ENCODE measurements at regions not wholly inside any gene's neighbourhood (a gene's known extent, or its start where the extent isn't known, plus 50 kb on each side); places are given as distances from the start of the nearest gene placed in this dataset.

DNA sequence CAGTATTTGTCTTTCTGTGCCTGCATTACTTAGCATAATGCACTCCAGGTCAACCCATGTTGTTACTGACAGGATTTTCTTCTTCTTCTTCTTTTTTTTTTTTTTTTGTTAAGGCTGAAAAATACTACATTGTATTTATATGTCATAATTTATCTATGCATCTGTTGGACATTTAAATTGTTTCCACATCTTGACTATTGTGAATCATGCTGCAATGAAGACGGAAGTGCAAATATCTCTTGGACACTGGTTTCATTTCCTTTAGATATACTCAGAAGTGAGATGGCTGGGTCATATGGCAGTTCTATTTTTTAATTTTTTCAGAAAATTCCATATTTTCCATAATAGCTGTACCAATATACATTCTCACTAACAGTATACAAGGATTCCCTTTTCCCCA is 272.7 kb upstream of the PMFBP1 start:
- DNase-seq = no peak

DNA sequence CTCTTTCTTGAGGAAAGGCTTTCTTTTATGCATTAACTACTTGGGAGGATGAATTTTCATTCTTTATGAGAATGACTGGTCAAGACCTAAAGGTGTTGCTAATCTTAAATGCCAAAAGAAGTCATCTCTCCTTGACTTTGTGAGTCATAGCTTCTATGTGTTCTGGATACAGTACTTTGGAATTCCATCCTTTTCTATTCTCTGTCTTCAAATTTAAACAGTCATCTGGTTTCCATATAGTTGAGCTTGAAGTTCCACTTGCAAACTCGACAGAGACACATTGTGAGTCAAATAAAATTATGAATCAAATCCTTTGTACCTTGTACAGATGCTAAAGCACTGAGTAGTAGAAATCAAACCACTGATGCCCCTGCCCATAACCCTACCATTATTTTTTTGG is 271.9 kb upstream of the PMFBP1 start:
- DNase-seq = no peak

DNA sequence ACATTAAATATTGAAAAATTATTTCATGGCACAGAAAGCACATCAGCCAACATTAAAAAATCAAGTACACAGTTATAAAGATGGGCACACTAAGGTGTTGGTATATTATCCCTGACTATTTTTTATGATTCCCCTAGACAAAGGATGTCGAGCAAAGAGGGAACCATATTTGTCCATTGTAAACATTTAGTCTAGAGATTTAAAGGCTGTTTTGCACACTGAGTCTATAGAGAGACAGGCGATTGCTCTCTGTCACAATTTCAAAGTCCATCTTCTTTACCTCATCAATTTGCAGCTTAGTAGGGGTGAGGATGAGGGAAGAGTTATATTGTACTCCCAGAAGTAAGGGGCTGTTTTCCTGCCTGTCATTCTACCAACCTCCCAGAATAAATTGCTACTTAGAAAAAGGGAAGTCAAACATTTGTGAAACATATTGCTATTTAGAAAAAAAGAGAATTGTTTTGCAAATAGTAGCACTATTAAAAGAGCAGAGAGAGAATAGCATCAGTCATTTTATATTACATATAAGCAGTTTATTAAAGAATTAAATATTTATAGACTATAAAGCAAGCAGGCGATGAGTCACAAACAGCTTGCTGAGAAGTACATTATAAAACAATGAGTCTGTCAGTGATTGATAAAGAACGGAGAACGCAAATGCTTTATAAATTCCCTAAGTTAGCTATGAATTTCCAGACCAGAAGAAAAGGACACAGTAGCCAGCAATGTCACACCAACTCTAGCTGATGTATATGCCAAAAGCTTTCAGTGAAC is 270.6 kb upstream of the PMFBP1 start:
- no peak for DNase-seq

DNA sequence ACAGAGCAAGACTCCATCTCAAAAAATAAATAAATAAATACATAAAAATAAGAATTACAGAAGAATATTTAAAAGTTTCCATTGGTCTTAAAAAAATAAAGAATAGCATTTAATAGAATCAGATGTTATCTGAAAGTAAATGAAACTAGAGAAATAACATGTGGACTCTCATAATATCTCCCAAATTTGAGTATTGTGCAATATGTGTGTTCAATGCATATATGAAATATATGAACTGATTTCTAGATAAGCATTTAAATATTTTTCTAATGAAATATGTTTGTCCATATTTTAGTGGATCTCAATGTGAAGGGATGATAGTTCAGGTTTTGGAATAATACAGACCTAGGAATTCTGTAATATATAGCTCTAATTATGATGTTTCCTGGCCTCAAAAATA is 265.9 kb upstream of the PMFBP1 start:
- DNase-seq = no peak

DNA sequence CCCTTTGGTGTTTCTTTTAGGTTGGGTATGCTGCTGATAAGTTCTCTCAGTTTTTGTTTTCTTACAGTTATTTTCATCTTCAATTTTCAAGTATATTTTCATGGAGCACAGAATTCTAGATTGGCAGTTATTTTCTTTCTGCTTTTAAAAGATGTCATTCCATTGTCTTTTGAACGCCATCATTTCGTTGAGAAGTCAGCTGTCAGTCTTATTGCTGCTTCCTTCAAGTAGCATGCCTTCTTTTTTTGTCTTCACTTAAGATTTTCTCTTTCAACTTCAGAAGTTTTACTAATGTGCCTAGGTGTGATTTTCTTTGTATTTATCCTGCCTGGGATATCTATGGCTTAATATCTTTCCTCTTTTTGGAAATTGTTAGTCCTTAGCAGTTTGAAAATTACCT is 262.2 kb upstream of the PMFBP1 start:
- no peak for DNase-seq

DNA sequence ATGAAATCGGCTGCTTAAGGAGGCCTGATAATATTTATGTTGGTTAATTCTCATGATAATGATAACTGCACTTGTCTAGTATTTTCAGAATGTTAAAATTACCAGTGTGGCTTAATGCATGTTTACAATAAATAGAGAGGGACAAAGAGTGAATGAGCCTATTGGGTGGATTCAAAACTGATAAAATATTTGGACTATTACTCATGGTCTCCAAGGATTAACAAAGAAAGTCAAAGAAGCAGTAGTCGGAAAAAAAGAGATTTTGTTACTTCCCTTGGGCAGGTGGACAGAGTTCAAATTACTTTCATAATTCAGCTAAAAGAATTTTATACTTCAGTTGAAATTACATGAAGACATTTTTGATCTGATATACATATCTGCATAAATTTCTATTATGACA is 258.2 kb upstream of the PMFBP1 start:
- DNase-seq = no peak

DNA sequence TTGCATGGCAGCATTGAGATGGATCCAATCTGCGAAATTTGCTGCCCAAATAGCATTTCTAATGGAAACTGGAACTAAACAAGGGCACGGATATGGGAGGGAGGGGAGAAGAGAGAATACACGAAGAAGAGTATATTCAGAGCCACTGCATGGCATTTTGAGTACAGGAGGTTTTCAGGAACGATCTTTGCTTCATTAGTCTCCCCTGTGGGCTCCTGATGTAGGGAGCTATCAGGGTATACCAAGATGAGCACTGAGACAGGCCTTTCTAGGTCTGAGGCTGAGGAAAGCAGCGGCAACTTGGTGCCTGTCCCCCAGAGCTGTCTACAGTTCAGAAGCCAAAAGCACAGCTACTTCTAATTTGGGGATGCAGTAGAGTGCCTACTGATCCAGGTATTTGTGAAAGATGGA is 257.7 kb upstream of the PMFBP1 start:
- no peak for DNase-seq

DNA sequence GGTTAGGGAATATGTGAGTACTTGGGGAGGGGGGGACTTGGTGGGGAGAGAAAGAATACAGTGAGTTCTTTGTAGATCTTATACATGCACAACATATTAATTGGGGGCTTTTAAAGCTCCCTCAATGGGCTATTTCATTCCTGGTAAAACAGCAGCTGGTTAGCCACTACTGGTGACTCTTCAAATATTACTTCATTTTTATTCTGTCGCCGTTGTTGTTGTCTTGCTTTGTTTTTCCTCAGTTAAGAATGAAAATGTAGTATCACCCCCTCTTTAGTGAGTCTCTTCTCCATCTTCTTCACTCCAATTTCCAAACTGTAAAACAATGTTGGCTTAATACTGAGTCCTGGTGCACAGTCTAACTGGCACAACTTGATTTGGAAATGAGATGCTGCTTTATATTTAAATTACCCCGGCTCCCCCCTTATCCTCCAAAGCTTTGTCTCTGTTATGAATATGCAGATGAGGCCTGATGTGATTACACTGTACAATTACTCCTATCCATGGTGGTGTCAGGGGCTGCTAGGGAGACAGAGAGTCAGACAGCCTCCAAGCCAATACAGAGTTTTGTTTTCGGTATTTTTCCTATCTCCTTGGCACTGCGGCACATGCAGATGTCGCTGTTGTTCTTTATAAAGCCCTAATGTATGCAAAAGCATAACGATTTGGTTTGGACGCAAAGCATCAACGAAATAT is 256.9 kb upstream of the PMFBP1 start:
- no peak for DNase-seq

DNA sequence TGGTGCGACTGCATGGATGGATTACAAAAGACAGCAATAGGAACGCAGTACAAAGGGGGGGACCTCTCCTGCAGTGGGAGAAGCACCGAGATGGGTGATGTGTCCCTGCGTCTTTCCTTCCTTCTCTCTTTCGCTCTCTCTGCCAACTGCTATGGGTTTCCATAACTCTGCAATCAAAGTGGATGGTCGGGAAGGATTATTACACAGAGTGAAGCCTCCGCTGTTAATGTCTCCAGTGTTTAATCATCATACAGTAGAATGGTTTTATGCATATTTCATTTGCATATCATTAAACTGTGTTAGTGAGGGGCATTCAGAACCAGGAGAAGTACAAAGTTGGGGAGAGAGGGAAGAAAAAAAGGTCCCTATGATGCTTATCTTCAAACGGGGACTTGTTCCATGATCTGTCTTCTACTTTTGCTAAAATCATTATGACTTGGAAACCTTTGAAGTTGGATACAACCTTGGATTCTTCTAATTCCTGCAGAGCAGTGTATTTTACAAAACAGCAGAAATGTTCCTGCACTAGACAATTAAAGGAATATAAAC is 255.9 kb upstream of the PMFBP1 start:
- DNase-seq = no peak

DNA sequence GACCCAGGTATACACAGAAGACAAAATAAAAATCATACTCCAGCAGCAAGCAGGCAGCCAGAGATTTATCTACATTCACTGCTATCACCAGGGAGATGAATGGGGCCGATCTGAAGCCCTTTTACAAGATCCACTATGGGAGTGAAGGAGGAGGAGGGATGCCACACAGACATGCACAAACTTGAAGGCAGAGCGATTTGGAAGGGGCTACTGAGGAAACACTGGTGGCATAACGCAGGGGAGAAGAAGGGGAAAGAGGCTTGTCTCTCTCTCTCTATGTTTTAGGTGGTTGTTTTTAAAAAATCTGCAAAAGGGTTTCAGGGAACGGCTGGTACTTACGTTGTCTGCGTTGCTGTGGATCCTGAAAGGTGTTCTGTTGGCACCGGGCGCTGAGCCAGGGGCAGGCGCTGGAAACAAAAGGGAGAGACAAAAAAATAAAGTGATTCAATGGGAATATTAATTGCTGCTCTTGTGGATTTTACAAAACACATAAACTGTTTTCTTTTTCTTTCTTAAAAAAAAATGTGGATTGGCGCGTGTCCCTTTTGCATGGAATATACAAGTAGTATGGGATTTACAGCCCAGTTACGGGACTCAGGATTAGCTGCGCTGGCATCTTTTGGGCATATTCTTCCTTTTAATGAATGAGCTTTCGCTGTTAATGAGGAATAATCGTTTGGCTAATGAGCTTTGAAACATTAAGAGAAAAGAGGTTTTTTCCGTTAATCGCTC is 255.3 kb upstream of the PMFBP1 start:
- DNase-seq = no peak

DNA sequence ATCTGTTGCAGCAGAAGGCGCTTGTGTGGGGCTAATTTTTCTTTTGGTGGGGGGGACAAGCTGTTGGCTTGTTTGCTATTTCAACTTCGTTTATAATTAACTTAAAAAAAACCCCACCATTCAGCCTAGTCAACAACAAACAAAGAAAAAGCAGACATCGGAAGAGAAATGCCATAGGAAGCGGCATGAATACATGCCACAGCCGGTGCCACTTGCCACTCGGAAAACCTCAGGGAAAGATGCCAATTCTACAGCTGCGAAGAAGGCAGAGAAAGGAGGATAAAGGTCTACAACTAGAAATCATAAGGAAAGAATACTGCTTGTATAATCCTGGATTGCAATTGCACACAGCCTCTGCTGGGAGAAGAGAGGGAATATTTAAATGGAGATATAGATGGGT is 254.4 kb upstream of the PMFBP1 start:
- no peak for DNase-seq

DNA sequence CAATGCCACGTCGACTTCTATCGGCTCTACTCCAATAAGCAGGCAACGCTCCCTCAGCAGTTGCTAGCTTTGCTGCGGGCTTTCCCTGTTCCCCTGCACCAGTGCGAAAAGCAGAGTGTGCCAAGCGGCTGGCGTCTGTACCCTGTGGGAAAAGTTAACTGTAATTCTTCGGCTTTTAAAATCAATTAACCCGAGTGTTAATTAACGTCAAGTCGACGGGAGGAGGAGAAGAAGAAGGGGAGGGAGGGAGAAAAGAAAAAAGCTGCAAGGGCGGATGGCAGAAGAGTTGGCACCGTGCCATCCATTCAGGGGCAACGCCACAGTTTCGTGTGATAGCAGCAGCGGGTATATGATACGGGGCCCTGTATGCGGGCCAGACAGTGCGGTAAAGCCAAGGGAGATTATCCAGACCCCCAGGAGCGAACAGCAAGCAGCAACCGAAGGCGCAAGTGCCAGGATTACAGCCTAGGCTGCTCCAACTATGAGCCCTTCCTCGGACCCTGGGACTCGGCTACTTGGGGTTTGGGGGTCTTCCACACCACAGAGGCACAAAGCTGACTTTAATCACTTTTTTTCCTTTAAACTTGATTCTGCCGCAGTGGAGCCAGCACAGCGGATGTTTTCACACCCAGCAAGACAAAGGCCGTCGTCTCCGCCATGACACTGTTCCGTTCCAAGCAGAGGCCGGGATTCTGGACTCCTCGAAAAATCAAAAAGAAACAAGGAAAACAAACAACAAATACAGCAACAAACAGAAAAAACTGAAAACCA is 253.8 kb upstream of the PMFBP1 start:
- no peak for DNase-seq

DNA sequence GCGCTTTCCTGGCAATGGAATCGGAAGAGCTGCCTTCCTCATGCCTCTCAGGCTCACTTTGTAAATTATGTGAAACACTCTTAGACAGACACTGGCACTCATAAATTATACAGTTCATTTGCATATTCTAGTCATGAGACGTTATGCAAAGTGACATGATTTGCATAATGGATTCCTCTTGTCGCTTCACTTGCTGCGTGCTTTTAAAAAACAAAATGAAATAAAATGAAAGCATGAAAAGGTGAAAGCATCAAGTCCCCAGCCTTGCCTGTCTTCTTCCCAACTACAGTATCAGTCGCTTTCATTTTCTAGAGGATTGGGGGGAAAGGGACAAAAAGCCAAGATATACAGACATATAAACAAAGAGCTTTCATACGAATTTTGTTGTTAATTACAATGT is 252.8 kb upstream of the PMFBP1 start:
- DNase-seq = no peak

DNA sequence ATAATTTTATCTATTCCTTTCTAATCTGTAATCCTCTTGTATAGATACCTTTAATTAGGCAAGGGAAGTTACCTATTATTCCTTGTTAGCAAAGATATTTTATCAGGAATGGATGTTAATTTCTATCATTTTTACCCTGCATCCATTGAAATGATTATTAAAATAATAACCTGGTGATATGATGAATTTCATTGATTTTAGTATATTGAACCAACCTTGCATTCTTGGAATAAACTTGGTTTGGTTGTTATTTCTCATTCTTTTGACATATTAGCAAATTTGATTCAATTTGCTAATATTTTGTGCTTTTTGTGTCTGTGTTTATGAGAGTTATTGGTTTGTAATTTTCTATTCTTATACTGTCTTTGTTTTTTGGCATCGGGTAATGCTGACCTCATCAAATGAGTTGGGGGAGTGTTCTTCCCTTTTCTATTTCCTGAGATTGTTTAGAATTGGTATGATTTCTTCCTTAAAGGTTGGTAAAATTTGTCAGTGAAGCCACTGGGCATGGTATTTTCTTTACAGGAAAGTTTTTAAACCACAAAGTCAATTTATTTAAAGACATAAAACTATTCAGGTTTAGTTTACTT is 250.4 kb upstream of the PMFBP1 start:
- no peak for DNase-seq

DNA sequence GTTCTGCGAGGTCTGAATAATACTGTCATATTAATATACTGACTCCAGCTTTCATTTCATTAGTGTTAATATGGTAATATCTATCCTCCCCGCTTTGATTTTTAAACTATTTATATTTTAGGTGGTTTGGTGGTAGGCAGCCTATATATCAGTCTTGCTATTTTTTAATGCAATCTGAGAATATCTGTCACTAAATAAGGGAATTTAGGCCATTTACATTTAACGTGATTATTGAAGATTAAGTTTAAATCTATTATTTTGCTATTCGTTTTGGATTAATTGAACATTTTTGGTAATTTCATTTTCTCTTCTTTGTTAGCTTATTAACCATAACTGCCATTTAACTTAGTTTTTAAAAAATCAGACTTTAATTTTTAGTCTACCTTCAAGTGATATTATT is 247.7 kb upstream of the PMFBP1 start:
- no peak for DNase-seq

DNA sequence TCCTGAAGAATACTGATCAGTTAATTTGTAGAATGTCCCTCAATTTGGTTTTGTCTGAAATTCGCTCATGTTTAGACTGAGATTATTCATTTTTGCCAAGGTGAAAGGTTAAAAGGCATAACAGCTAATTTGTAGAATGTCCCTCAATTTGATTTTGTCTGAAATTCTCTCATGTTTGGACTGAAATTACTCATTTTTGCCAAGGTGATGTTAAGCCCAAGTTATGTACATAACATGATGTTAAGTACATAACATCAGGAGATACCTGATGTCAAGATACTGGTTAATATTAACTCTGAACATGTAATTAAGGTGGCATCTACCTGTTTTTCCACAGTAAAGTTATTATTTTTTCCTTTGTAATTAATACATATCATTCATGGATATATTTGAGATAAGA is 243.4 kb upstream of the PMFBP1 start:
- no peak for DNase-seq

DNA sequence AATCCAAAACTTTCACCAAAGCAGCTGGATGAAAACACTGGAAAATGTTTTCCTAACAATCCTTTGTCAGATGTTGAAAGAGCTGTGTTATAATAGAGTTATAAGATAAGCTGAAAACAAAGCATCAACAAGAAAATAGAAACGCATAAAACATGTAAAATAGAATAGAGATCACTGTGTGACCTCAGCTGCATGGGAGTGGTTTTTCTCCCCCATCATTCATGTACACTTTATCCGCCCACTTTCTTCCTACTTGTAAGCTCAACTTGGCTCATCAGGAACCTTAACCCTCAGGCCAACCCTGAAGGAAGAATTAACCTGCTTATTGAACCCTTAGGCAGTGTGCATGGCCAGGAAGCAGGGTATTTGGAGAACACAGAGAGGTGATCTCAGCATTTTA is 238.5 kb upstream of the PMFBP1 start:
- no peak for DNase-seq

DNA sequence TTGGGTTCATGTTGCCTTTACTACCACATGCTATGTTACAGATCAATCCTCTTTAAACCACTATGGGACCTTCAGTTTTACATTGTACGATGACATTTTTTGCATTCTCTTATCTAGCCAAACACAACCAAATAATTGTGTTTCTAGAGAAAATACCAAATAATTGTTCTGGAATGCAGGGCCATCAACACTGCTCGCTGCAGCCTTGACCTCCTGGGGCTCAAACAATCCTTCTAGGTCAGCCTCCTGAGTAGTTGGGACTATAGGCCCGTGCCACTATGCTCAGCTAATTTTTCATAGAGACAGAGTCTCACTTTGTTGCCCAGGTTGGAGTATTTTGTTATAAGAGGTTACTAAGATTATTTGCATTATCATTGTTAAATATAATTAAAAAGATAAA is 237.5 kb upstream of the PMFBP1 start:
- no peak for DNase-seq

DNA sequence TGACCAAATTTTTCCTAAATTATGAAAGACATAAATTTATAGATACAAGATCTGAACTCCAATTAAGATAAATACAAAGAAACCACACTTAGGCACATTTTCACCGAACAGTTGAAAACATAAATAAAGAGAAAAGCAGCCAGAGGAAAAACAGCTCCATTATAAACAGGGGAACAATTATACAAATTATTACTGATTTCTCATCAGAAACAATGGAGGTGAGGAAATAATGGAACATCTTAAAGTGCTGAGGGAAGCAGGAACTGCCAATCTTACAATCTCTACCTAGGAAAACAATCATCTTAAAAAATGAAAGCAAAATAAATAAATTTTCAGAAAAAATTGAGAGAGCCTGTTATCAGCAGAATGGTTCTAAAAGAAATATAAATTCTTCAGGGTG is 234.4 kb upstream of the PMFBP1 start:
- no peak for DNase-seq

DNA sequence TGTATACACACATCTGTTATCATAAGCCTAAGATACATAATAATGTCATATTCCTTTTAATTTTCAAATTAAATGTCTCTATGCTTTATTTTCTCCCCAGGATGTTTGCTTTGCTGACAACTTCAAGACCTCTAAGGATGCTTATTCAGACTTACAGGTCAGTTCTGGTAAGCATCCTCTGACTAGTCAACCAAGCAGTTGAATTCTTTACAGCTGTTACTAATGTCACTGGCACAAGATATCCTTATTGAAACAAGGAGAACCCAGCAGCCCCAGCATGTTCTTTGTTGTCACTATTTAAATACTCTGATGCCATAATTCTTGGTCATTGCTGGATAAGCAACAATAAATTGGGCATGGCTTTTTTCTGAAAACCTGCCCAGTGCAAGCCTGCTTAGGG is 232.3 kb upstream of the PMFBP1 start:
- no peak for DNase-seq

DNA sequence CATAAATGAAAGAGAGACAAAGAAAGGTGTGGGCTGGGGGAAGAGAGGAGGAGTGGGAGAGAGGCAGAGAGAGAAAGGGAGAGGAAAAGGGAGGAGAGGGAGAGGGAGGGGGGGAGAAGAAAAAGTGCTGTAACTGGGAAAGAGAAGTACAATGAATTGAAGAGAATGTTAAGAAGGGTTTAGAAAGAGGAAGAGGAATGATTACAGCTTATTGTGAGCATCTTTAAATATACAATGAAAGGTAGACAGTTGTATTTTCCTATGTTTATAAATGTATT is 229.1 kb upstream of the PMFBP1 start:
- no peak for DNase-seq

DNA sequence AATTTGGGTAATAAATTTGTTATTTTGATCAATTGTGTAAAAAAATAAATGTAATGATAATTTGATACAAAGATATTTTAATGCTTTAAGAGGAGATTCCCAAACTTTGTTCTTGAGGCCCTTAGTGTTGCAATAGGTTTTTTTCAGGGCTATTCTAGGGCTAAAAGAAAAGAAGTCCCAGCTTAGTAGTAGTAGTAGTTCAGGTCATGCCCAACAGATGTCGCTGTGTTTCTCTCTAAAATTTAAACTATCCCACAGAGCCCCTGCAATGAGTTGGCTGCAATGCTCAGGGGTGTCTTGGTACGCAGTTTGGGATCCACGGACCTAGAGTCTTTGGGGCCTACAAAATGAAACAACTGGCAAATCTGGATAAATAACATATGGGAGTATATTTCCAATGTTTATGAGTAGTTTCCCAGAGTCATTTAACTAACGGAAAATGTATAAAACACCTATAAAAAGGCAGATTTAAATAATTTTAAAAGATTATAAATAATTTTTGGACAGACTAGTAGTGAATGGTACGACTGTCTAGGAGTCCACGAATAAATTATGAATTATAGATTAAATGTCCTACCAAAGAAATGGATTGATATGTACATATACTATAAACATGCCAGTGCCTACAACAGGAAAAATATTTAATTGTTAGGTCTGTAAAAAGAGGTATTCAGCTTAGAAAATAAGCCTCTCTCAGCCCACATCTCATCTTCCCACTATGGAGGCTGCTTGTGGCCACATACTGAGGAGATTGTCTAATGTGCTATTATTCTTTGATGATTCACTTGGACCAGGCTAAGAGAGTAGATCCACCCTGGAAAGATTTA is 228.5 kb upstream of the PMFBP1 start:
- DNase-seq = peak; percentile 32
